ENCODE measurements at regions not wholly inside any gene's neighbourhood (a gene's known extent, or its start where the extent isn't known, plus 50 kb on each side); places are given as distances from the start of the nearest gene placed in this dataset.

DNA sequence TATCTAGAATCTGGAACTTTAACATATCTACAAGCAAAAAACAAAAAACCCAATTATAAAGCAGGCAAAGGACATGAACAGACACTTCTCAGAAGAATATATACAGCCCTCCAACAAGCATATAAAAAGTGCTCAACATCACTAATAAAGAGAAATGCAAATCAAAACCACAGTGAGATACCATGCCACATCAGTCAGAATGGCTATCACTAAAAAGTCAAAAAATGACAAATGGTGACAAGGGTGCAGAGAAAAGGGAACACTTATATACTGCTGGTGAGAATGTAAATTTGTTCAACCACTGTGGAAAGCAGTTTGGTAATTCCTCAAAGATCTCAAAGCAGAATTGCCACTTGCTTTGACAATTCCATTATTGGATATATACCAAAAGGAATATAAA lies 215.0 kb upstream of the EYS start:
- DNase-seq: no peak

DNA sequence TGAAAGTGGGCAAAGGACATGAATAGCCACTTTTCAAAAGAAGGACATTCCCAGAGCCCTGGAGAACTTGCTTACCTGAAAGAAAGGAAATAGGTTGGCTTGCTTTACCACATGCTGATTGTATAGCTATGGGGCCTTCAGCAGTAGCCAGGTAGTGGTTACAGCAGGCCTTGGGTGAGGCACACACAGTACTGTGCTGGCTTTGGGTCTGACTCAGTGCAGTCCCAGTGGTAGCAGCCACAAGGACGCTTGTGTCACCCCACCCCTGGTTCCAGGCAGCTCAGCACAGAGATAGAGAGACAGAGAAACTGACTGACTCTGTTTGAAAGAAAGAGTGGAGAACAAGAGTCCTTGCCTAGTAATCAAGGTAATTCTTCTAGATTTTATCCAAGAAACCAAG lies 201.0 kb upstream of the EYS start:
- no peak for DNase-seq

DNA sequence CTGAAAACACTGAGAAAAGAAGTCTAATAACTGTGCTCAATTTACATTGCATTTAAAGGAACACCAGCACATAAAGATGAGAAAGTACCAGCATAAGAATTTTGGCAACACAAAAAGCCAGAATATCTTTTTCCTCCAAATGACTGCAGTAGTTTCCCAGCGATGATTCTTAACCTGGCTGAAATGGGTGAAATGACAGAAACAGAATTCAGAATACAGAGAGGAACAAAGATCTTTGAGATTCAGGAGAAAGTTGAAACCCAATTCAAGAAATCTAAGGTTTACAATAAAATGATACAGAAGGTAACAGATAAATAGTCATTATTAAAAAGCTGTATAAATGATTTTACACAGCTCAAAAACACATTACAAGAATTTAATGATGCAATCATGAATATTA lies 197.0 kb upstream of the EYS start:
- DNase-seq: no peak

DNA sequence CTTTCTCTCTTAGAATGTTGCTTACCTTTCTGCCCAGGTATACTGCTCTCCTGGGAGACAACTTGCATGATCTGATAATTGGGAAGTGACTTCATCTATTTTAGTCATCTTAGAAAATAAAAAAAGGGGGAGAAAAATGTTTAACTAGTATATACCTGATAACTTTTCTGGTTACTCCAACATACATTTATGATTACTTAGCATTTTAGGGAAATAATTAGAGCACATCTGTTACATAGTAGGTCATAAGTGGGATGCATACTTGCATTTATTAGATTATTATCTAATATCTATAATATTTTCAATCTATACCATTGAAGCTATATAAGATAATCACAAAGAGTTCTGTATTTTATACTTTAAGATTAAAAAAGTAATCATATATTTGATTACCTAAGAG lies 193.9 kb upstream of the EYS start:
- no peak for DNase-seq

DNA sequence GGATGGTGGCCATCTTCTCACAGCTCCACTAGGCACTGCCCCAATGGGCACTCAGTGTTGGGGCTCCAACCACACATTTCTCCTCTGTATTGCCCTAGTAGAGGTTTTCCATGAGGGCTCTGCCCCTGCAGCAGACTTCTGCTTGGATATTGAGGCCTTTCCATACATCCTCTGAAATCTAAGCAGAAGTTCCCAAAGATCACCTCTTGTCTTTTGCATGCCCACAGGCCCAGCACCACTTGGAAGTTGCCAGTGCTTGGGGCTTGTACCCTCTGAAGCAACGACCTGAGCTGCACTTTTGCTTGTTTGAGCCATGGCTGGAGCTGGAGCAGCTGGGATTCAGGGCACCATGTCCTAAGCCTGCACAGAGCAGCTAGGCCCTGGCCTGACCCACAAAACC lies 189.1 kb upstream of the EYS start:
- DNase-seq: no peak

DNA sequence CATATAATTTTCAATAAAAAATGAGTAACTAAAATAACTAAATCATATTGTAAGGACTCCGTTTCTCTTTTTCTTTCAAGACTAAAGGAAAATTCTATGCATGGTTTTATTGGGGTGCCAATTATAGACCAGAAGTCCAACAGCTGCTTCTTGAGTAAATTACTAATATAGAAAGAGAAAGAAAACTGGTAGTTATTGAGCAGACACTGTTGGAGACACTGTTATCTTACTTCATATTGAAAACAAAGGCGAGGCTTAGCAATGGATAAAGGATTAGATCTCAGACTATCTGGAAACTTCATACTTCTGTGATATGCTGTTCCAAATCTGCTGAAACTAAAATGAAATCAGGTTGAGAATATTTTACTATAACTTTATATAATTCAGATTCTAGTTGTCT lies 169.6 kb upstream of the EYS start:
- DNase-seq: no peak

DNA sequence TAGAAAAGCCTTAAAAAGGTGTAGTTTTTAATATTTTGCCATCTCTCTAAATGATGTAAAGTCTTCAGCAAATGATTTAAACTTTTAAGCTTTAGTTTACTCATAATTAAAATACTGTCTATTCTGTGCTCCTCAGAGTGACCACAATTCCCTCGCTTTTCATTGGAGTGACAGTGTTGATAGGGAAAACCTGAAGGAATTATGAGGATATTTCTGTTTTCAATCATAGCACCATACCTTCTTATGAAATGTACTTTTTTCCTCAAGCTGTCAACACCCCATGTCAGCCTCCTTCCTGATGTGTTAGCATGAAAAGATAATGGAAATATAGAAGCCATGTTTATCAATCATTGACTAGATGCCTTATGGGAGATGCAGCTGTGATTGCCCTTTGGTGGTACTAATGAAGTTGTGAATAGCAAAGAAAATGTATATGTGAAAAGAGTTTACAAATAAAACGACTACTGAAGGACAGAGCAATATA lies 145.4 kb upstream of the EYS start:
- no peak for DNase-seq

DNA sequence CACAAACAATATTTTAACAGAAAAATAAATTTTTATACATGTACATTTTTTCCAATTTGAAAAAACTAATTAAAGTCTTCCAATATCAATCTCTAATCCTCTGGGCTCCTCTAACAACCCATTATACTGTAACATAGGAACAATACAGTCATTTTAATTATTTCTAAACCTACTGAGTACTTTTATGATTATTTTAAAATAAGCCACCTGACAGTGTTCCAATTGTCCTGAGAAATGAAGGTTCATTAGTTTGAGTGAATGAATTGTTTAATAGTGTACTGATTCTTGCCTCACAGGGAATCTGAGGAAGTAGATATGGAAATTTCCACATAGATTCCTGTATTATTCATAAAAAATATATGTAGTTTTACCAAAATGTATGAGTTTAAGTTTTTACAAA lies 123.1 kb upstream of the EYS start:
- no peak for DNase-seq

DNA sequence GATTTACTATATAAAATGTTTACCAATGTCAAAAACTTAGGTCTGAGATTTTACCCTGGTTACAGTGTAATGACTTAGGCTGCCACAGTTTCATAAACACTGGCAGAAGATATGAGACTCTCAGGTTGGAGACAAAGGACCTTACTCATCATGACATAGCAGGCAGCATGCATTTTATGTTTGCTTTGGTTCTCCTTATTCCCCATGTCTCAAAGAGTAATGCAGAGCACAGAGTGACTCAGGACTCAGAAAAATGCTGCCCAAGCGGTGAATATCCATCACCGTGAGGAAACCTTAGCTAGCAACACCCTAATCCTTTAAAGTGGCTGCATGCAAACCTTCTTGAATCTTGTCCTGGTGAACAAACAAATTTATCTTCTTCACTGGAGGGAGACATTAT lies 112.1 kb upstream of the EYS start:
- DNase-seq: no peak

DNA sequence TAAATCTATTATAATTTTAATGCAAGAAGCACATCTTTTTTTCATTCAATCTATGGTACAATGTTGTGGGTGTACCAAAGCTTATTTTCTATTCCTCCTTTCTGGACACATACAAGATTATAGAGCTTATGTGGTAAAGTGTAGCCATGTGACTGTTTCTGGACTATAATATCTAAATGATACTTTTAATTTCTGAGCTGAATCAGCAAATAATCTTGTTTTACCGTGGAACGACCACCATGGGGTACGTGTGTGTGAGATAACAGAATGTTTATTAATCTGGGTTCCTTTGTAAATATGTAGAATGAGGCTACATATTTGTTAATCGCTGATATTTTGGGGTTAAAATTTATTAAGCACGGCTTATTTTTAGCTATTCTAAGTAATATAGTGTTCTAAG lies 111.5 kb upstream of the EYS start:
- DNase-seq: no peak

DNA sequence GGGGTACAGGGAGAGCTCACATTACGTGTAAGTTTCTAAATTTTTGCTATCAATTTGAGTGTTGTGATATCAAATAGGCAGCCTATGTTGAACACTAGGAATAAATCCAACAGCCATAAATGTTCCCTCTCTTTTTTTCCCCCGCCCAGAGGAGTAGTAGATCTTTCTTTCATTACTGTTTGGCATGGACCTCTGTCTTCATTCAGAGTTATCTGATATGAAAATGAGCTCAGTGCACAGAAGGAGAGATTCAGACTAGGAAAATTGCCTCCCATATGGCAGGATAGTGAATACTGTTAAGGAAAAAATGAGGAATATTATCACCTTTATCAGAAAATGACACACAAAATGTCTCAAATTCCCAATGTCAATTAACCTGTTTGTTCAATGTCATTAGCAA lies 110.0 kb upstream of the EYS start:
- no peak for DNase-seq

DNA sequence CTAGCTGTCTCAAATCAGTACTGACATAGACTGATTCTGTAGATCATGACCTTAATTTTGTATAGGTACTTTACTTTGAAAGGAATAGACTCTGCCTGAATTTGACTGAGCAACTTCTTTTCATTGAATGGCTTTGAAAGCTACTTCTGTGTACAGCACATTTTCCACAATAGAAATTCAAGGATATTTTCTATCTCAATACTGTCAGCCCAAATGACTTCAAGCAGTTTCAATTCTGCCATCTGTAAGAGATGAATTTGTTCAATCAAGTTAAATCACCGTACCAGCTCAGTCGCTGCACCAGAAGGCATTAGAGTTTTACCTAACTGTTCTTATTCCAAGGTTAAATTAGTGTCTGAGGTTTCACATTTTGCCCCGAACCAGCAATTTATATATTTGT lies 107.0 kb upstream of the EYS start:
- DNase-seq: no peak

DNA sequence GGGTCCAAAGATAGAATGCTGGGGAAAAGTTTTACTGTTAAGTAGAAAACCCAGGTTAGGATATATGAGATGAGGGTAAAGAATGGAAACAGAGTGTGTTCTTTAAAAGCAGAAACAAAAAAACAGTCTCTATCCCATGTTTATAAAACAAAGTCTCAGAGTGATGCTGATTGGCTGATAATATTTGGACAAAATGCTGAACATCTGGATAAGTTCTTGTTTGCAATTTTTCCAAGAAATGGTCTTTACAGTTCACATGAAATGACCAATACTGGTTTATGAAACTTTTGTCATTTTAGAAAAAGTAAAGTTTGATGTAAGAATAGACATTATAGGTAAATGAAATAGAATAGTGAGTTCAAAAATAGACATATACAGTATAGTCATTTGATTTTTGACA lies 96.2 kb upstream of the EYS start:
- DNase-seq: no peak

DNA sequence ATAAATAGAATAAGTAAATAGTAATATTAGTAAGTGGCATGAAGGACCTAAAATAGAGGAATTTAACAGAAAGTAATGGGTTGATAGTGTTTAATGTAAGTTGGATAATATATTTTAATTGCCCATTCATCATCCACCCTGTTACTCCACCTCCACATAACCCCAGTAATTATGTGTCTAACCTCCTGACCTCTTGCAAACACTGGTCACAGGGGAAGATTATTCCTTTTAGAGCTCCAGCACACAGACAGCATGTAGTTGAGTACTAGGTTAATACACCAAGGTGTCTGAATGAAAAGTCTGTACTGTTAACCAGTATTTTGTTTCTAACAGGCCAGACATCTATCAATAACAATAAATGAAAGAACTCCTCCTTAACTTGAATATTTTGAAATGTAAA lies 92.4 kb upstream of the EYS start:
- DNase-seq: no peak

DNA sequence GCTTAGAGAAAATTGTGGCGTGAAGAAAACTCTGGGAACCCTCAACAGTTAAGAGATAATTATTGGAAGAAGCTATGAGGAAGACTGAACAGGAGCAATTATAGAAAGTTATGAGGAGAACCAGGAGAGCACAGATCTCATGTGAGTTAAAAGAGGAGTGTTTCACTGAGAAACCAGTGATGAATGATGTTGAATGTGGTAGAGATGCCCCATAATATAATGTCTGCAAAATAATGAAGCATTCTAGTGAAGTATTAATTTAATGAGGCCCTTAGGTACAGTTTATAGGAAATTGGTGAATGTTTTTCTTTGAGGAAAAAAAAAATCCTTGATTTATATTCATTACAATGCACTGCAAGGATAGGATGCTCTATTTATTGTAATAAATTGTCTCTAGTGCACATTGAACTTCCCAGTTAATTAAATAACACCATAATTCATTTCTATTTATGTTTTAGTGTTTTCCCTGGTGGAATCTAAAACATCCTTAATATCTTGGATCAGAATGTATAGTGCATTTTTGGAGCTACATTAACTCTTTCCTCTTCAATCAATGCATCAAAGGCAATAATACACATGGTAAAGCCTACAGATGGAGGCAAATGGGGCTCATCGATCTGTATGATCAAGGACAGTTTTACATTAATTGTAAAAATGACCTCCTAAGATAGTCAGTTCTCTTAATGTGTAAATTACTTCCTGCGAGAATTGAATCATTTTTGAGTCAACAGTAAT lies 91.4 kb upstream of the EYS start:
- DNase-seq: no peak

DNA sequence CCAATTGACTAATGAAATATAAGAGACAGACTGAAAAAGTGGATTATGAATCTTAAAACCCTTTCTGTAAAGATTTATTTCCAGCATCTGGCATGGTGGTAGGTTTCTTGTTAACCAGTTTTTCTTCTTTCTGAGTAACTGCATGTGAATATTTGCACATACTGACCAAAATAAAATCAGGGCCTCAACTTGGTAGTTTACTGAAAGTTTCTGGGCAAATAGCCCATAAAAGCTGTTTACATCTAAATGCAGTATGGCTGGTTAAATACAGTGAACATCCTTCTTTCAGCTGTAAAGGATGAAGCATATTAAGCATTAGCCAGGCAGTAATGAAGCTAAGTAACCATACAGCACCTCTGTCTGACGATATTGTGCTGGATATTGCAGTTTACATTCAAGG lies 83.6 kb upstream of the EYS start:
- DNase-seq: no peak

DNA sequence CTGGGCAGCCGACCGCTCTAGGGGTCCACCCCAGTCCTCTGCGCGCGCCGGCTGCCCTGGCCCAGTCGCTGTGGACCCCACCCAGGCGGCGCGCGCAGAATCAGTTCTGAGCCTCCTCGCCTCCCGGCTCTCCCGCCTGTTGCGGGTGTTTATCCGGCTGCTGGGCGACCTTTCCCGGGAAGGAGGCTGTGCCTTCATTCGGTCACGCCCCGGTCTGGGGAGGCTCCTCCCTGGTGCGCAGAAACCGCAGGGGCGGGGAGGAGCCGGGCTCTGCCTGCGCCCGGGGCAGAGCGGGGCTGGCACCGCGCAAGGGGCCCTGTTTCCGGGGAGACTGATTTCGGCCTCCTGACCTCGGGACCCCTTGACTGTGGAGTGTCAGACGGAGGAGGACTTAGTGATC lies 80.8 kb upstream of the EYS start:
- no peak for DNase-seq

DNA sequence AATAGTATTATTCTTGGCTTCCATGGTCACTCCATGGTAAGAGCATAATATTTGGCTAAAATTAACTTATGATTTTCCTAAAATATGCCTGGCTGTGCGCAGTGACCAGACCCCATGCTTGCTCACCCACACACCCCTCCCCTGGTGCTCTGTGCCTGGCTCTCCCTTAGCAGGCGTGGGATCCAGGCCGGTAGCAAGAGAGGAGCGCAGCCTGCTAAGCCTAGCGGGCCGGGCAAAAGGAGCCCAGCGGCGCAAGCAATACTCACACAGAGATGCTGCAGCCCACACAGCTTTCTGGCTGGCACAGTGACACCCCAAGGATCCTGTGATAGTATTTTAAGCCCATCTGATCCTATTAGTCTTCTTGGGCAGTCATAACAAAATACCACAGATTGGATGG lies 79.8 kb upstream of the EYS start:
- DNase-seq: no peak

DNA sequence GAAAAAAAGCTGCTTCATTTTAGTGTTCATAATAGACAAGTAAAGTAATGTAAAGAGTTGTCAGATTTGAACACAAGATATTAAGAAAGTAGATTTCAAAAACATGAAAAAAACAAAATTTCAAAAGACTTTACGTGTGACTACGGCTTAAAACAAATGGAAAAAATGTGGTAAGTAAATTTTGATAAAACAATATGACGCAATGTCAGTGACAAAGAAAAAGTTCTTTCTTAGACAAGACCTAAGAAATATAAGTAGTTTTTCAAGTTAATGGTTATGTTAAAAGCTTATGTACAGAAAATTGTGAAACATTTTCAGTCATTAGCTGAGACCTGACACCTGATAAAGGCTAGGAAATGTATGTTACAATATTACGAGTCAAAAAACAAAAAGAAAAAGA lies 73.7 kb upstream of the EYS start:
- no peak for DNase-seq

DNA sequence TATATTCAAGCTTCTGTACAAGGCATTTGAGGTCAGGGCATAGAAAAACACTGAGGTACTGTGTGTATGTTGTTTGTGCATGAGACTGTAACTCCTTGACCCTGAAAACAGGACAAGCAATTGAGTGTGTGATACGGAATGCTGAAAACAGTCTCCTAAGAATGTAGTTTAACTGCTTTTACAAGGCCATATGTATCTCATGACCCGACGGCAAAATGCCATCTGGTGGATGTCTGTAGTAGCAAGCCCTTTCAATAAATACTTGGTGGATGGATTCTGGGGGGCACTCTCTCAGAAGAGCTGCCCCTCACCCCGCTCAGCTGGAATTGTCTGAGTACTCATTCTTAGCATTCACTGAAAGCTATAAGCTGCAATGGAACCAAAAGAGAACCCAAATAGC lies 69.3 kb upstream of the EYS start:
- DNase-seq: no peak

DNA sequence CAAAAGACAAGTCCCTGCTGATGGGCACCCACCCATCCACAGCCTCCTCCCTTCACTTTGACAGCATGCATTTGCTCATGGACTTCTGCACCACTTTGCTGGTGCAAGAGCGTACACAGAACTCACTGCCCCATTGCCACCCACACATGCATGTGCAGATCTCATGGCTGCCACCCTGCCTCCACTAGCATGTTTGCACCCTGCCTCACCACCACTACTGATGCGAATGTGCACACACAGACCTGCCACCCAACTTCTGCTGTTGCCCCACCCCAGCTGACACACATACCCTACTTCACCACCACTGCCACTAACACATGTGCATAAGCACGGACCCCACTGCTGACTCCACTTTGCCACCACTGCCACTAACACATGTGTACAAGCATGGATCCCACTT lies 64.9 kb upstream of the EYS start:
- no peak for DNase-seq

DNA sequence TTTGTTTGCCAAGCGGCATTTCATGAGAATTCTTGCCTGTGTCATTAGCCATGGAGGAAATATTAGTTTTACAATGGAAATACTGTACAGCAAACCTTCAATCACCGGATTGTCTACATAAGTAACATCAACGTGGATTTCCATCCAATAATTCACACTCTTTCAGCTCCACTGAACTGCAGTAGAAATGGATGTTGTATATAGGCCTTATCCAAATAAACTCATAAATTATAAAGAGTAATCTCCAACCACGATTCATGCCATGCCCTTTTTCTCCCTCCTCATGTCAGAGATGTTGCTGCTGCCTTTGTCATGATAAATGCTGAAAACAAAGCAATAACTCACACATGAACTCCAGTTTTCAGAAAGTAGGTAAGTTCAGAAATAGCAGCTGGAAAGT lies 54.9 kb upstream of the EYS start:
- no peak for DNase-seq

DNA sequence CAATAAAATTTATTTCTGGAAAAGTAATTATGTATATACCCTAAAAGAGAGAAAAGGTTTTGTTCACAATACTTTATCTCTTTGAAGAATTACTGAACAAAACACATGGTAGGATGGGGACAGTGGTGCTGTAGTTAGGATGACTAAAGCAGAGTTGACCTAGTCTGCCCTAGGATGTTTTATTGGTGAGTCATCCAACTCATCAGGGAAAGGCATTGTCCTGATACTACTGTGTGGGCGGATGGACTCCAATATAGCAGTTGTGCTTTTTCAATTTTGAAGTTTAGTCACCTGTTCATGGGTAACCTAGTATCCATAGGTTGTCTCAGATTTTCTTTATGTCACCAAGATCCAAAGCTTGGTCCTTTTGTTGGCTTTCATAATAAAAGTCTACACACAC lies 53.3 kb upstream of the EYS start:
- no peak for DNase-seq
